ENCODE measurements at regions not wholly inside any gene's neighbourhood (a gene's known extent, or its start where the extent isn't known, plus 50 kb on each side); places are given as distances from the start of the nearest gene placed in this dataset.

DNA sequence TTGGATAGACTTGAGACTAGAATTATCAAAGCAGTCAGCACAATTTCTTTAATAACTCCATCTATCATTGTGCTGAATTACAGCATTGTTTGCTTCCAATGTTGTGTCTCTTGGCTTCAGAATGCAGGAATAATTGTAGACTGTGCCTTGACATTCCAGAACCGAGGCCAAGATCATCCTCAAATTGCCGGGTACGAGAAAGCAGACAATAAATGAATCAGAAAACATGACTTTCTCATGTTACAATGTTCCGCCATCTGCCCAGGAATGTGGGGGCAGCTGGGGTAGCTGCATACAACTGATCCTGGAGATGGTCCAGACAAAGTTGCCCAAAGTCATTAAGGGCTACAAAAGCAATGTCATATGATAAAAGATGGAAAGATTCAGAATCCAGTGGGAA, 206.2 kb upstream of the SGCD start:
- TF ChIP-seq, protein P1, sequence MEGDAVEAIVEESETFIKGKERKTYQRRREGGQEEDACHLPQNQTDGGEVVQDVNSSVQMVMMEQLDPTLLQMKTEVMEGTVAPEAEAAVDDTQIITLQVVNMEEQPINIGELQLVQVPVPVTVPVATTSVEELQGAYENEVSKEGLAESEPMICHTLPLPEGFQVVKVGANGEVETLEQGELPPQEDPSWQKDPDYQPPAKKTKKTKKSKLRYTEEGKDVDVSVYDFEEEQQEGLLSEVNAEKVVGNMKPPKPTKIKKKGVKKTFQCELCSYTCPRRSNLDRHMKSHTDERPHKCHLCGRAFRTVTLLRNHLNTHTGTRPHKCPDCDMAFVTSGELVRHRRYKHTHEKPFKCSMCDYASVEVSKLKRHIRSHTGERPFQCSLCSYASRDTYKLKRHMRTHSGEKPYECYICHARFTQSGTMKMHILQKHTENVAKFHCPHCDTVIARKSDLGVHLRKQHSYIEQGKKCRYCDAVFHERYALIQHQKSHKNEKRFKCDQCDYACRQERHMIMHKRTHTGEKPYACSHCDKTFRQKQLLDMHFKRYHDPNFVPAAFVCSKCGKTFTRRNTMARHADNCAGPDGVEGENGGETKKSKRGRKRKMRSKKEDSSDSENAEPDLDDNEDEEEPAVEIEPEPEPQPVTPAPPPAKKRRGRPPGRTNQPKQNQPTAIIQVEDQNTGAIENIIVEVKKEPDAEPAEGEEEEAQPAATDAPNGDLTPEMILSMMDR (IDR thresholded peaks at IDR 0.05; ENCODE audit: insufficient read depth, low read length, poor library complexity, severe bottlenecking): no peak
- TF ChIP-seq EZH2phosphoT487 (conservative IDR thresholded peaks at IDR 0.05; ENCODE audit: low read length): no peak
